ENCODE measurements at regions not wholly inside any gene's neighbourhood (a gene's known extent, or its start where the extent isn't known, plus 50 kb on each side); places are given as distances from the start of the nearest gene placed in this dataset.
A peak's percentile ranks its signal among the peaks of the same experiment; 100 is the strongest.

DNA sequence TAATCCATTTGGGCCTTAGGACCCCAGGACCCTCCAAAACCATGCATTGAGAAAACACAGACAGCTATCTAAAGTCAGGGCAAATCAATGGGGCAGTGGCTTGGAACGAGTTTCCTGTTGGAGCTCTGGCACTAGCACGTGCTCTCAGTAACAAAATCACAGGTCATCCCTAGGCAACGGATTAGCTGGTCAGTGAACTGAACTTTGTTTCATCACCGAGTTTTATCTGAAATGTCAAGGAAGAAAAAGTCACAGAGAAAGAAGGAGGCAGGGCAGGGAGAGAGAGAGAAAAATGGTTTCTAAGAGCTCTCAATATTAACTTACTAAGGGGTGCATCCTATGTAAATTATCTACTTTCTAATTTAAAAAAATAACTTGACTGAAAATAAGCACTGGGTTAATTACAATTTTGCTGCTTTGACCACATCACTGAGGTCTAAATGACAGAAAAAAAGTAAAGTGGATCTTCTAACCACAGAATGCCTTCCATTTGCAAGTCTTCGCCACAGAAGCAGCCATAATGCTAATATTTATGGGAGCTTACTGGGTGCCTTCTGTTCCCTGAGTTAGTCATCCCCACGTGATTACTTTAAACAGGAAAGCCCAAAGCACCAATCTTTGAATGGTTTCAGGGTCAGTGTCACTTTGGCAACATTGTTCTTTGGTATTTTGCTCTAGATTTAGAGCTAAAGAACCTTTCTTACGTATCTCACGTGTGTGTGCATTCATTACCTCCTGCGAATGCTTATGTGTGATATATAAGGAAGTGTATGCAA, 503.9 kb downstream of the RASEF start:
- DNase-seq = no peak

DNA sequence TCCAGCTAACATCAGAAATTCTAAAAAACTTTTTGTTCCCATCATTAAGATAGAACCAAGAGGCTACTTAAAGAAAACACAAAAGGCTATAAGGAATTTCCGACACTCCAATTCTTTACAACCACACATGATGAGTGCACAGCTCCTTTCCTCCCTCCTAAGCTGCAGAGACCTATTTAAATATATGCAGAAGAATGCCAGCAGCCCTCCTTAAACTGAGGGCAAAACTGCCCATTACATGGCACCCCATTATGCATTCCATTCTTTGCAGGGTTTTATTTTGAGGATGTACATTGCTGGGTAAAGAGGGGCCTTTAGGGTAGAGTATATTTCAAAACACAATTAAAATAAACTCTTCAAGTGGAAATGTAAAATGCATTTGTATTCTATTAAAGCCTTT, 502.9 kb downstream of the RASEF start:
- no peak for DNase-seq

DNA sequence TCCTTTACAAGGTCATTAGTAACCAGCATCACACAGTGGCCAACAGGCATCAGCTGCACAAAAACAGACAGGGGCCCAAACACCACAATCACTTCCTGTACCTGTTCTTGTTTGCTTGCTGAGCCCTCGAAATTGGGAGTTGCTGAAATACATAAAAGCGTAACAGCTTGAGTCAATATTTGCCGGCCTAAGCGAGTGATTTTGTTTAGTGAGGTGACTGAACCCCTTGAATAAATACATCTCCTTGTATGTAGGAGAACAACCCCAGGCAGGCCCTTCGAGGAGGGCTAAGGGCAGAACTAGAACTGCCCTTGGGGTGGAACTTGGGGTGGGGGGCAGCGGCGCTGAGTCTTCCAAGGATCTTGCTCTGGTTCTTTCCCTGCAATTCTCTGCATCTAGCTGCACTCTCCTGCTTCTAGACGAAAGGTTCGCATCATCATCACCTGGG, 502.5 kb downstream of the RASEF start:
- DNase-seq = peak; percentile 98

DNA sequence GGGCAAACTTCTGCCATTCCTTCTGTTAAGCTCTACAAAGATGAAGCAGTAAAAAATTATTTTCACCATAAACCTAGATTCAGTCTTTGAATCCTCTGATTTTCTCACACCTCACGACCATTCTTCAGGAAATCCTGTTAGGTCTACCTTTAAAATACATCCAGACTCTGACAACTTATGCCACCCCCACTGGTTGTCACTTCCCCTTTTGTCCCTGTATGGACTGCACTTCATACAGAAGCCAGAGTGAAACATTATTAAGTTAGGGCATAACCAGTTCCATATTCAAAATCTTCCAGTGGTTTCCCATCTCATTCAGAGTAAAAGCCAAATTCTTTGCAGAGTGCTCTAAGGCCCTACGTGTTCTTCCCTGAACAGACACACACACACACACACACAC, 499.8 kb downstream of the RASEF start:
- no peak for DNase-seq

DNA sequence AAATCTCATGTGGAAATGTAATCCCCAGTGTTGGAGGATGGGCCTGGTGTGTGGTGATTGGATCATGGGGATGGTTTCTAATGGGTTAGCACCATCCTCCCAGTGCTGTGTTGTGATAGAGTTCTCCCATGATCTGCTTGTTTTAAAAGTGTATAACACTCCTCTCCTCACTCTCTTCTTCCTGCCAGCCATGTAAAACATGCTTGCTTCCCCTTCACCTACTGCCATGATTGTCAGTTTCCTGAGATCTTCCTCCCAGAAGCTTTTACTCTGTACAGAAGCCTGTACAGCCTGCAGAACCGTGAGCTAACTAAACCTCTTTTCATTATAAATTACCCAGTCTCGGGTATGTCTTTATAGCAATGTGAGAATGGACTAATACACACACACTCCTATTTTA, 499.1 kb downstream of the RASEF start:
- DNase-seq = no peak

DNA sequence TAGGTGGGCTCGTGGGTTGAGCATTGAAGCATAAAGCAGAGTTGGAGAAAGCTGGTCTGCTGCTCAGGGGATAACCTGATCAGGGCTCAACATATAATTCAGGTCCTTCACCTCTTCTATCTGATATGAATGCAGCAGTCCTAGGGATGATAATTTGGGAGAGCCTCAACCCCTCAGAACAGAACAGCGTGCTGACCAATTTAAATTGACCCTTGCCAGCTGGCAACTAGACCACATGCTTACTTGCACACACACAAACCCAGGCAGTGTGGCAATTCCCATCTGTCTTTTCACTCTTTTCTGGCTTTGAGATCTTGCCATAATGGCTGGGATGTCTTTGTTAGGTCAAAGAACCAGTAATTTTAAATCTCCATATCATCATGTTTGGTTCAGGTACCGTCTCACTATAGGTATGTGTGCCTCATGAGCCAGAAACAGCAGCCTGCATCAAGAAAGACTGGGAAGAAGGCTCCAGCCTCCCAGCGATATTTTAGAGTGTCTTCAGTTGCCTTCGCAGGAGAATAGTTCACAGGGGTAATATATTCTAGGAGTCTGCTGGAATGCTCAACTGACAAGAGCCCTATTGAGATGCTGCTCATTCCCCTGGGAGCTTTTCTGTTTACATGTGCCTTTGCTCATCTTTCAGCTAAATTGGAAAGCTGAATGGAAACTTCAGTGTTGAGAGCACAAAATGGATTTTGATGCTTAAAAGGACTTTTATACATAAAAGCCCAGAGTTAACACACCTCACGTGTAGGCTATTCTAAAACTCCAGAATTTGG, 497.6 kb downstream of the RASEF start:
- DNase-seq = no peak

DNA sequence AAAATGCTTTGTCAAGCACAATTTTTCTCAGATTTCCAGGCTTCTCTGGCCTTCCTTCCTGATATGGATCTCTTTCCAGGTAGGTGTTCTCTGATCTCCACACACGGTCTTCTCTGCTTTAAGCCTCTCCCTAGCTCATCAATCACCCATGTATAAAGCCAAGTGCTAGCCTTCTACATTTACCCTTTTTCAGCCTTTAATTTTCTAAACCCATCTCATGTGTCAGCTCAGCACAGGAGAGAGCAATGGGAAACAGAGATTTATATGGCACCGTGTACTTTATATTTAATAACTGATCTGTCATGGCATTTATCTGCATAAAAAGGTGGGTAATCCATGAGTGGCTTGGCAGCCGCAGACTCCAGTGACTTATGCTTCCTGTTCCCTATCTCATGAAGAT, 495.0 kb downstream of the RASEF start:
- no peak for DNase-seq

DNA sequence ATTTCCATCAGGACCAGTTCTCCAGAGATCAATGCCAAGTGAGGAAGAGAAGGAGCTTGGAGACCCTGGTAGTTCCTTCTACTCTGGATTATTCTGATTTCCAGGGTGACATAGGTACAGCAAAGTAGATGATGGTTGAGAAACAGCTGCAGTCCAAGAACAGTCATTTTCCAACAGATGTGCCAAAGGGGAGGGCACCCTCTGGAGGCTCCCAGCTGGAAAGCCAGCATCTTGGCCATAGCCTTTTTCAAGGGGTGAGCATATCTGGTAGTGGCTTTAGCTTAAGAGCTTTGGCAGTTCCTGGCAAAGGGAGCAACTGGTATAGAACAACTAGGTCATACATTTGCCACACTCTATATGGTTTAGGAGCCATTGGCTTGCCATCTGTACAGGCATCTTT, 492.7 kb downstream of the RASEF start:
- DNase-seq = no peak

DNA sequence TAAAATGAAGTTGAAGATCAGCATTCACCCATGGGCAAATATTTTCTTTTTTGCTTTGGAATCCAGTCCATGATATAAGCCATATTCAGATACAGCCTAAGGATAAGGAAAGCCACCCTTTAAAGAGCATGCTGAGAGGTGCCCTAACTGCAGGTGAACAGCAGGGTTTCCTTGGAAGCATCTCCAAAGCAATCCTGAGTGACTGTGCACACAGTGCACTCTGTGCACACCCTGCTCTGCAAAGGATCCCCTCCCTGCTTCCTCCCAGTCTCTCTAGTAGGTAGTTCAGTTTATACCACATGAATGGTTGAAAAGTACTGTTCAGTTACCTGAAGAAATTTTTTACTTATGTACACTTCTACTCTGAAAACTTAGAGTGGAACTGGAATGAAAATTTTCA, 491.4 kb downstream of the RASEF start:
- no peak for DNase-seq

DNA sequence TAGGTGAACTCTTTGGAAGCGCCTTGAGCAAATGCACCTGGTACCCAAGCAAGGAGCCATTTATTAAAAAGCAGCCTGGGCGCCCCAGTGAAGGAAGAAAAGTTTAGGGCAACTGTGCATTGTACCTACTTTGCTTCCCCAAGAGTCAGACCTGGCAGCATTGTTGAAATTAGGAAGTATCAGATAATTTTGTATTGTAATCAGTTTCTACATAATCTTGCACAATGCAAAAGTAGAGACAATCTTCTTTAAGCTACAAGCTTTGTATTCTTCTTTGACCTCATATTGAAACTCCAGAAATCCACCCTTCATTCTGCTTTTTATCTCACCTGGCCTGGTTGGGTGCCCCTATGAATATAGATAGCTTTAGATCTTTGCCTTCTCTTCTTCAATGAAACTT, 490.8 kb downstream of the RASEF start:
- no peak for DNase-seq

DNA sequence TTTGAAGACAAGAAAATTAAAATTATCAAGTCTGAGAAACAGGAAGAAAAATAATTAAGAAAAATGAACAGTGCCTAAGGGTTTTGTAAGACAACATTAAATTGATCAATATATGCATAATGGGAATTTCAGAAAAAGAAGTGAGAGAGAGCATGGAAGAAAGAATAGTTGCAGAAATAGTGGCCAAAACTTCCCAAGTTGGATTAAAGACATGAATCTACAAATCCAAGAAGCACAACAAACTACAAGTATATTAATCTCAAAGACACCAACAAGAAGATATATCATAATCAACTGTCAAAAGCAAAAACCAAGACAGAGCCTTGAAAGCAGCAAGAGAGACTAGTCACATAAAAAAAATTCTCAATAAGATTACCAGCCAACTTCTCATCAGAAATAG, 488.0 kb downstream of the RASEF start:
- no peak for DNase-seq

DNA sequence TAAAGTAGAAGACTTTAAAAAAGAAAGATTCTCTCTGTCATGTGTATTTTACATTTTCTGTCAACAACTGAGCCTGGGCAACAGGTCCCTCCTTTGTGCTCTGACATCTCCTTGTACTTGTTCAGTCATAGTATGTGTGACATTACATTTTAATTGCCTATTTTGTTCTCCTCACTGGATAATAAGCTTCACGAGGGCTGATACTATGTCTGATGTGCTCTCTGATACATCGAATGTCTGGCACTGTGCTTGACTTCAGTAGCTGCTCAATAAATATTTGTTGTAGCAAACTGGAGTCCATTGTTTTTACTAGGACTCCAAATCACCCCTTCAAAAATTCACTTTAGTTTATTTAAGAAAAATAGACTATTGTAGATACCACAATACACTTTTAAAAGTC, 482.0 kb downstream of the RASEF start:
- DNase-seq = no peak

DNA sequence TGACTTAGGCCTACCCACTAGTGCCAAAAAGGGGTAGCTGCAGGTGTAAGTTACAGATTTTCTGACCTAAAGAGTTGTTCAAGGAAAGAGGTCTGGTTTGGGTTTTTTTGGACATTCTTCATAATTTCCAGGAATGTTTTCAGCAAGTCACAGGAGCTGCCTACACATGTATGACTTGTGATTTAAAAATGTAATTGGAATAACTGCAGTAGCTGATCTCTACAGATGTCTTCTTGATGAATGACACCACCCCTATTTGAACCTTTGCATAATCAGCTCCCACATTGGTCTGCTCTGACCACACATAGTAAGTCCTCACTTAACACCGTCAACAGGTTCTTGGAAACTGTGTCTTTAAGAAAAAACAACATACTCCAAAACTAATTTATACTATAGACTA, 481.4 kb downstream of the RASEF start:
- DNase-seq = no peak

DNA sequence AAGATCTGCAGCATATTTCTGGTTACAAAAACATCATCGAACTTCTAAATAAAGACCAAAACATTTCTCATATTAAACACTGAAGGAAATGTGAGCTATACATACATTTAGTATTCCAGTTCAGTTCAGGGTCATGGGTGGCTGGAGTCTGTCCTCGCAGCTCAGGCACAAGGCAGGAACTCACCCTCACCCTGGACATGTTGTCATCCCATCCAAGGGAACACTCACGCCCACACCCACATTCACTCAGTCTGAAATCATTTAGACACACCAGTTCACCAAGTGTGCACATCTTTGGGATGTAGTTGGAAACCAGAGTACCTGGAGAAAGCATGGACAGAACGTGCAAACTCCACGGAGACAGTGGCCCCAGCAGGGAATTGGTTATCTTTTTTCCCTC, 481.0 kb downstream of the RASEF start:
- no peak for DNase-seq

DNA sequence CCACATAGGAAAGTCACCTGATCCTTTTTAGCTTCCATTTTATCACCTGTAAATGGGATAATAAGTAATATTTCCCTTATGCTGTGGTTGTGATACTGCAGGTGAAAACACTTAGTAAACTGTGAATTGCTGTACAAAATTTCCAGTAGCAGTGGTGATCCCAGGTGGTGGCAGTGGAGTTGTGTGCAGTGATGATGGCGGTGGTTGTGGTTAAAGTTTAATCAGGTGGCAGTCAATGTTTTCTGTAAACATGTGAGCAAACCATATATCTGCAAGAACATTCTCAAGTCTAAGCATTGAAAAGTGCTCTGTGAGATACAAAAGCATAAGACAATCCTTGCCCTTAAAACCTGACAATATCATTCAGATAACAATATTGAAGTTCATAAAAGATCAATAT, 480.2 kb downstream of the RASEF start:
- no peak for DNase-seq

DNA sequence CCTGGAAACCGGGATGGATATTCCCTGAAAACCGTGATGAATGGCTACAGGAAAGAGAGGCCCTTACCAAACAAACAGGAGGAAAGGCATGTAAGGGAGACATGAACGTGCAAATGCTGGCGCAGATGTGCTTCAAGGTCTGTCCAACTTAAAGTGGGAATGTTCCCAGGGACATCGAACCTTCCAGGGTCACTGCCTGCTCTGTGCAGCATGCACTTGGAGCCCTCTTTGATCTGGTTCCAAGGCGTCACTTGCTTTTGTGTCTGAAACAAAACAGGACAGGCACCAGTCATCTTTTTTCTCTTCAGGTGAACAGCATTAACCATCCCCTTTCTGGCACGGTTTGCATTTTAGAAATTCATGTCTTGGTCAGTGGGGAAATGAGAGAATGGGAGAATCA, 479.4 kb downstream of the RASEF start:
- DNase-seq = no peak

DNA sequence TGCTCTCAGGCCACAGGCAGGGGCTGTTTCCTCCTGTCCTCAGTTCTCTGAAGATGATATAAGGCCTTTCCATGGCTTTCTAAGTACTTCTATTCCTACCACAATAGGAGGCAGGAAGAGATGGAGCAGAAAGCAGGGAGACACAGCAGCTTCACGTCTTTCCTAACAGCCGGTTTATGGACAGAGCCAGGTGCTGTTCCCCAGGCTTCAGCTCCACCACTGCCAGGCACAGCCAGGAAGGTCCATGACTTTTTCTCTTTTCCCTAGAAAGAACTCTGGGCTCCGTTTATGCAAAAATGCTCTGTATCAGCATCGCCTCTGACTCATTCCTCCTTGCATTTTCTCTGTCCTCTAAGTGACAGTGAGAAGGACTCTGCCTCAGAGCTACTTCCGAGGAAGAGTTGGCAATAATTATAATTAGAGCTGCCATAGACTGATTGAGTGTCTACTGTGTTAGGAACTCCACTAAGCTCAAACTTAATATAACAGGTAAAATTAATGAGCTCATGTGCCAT, 478.5 kb downstream of the RASEF start:
- no peak for DNase-seq

DNA sequence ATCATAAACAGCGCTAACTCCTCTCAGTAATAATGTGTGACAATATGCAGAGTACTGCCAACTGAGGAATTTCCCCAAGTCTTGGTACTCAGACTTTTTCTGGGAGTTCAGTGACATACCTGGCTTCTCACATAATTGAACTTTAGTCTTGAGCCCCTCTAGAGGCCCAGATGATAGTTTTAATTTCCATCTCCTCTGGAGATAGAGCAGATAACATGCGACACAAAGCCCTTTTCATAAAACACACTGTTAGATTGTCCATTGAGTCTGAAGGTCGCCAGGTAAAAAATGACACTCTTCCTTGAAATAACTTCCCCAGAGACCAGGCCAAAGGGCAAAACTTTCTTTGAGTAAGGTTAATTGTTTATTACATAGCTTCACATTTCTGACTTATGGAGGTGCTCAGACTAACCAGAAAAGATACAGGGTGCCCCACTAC, 476.0 kb downstream of the RASEF start:
- no peak for DNase-seq

DNA sequence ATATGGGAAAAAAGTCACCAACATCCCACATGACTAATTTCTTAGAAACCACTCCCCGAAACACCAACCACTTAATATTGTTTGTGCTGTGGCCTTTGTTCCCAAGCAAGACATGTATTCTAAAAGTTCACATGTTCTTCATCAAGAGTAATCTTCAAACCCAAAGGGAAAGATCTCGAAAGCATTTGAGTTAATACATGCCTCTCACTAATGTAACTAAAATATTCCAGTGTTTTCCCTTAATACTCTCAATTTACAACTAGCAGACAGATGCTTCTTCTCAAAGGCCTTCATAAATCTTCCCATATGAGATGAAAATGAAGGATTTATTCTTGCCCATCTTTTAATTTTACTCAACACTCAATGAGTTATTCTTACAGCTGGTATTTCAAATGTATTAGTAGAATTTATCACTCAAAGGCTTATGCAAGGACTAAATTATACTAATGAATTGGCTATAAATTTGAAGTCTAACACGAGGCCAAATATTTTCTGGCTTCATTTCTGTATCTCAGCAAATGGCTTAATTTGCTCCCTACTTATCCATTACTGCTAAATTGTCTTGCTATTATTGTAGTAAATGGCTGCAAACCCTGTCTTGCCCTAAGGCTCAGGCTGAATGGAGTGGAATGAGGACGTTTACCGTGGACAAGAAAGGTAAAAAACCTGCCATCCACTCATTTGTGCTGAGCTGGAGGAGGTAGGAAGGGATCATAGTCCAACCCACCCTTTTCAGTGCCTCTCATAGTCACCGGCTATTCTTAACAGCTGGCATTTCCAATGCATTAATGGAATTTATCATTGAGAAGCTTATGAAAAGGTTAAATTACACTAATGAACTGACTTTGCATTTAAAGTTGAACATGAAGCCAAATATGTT, 474.4 kb downstream of the RASEF start:
- no peak for DNase-seq

DNA sequence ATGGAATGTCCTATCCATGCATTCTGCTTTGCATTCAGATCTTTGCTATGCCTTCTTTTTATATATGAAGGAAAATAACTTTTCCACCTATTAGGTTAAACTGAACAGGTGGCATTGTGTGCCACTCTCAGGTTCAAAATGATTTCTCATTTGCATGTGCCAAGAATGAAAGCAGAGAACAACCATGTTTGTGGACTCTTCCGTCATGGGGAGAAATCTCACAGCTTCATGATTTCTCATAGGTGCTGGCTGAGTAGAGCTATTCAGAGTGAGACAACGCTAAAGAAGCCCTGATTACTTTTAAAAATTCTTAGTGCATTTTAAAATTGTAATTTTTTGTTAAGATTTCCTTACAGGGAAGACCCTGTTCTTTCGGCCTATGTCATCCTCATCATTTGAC, 472.1 kb downstream of the RASEF start:
- no peak for DNase-seq

DNA sequence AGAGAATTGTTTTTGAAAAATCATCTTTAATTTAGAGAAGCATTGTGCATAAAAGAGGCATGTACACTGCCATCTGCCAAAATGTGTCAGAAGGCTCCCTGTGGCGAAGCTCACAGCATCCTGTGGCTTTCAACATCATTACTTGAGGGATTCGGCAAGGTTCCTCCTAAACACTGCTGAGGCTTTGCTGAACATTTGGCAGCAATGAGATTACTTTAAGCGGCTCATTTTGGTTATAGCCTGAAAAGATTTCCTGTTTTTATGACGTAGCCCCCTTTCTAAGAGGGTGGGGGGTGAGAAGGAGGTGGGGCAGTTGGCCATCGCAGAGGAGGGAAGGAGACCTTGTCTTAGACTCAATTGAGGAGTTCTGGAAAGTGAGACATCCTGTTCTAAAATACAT, 469.4 kb downstream of the RASEF start:
- no peak for DNase-seq

DNA sequence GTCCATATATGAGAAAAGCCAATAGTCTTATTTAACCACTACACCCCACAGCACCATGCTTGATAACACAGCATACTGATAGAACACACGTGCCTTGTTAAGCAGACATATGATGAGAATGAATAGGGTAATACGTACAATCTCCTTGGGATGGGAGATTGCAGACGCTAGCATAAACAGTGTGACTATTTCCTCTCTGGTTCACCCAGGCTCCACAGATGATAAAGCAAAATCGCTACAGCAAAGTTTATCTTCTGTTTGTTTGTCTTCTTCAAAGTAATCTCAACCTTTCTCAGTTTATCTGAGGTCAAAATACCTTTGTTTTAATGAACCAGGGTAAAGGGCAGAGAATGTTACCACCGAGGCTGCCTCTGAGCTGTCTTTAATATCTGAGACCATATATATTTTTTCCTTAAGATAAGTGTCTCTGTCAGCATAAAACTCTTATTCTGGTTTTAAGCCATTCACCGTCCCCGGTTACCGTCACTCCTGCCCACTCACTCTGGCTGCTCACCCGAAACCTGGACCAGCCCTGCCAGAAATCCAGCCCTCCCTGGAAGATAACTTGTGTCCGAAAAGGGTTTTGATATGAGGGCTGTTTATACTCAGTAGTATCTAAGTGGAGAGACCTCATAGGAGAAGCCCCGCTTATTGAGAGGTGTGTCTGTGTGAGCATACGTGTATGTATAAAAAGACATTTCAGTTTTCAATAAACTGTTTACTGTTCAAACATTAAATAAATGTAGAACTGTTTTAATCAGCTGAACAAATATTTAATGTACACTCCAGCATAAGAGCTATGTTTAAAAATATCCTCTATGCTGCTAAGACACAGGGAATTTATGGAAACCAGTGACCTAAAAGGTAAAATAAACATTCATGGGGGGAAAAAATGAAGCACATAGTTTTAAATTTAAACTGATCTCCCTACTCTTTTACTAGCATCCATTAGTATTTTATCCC, 465.4 kb downstream of the RASEF start:
- peak; percentile 92 for DNase-seq
